ENCODE measurements at regions not wholly inside any gene's neighbourhood (a gene's known extent, or its start where the extent isn't known, plus 50 kb on each side); places are given as distances from the start of the nearest gene placed in this dataset.

DNA sequence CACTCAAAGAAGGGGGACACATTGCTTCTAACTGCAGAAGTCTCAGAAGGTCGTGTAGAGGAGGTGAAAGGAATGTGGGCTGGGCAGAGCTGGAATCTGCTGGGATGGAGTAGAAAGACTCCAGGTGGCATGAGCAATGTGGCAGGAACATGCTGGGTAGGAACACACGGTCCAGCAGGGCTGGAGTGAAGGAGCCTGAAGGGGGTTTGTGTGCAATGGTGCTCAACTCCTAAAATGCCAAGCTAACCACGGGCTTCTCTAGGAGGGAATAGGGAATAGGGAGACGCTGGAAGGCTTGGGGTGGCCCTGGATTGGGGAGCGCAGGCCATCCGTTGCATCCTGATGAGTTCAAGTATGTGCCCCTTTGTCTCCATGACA lies 253.8 kb downstream of the FAM43A start:
- TF ChIP-seq, protein P1, sequence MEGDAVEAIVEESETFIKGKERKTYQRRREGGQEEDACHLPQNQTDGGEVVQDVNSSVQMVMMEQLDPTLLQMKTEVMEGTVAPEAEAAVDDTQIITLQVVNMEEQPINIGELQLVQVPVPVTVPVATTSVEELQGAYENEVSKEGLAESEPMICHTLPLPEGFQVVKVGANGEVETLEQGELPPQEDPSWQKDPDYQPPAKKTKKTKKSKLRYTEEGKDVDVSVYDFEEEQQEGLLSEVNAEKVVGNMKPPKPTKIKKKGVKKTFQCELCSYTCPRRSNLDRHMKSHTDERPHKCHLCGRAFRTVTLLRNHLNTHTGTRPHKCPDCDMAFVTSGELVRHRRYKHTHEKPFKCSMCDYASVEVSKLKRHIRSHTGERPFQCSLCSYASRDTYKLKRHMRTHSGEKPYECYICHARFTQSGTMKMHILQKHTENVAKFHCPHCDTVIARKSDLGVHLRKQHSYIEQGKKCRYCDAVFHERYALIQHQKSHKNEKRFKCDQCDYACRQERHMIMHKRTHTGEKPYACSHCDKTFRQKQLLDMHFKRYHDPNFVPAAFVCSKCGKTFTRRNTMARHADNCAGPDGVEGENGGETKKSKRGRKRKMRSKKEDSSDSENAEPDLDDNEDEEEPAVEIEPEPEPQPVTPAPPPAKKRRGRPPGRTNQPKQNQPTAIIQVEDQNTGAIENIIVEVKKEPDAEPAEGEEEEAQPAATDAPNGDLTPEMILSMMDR (IDR thresholded peaks at IDR 0.05; ENCODE audit: low read length): no peak
- TF ChIP-seq EZH2phosphoT487 (IDR thresholded peaks at IDR 0.05; ENCODE audit: low read length): no peak
- no peak for TF ChIP-seq EZH2 (optimal IDR thresholded peaks at IDR 0.05; ENCODE audit: low read depth, low read length)

Measured in MM.1S (cell line).